Tibial nerve (tissue), 4 donors: ENCODE measurements at regions not wholly inside any gene's neighbourhood (a gene's known extent, or its start where the extent isn't known, plus 50 kb on each side); places are given as distances from the start of the nearest gene placed in this dataset.

Experiments used
- DNase-seq, 2 donors: peaks; one replicate each; pipeline ENCODE4 v3.0.0-alpha.2; 2019; ENCODE audit warnings: low spot score in 2 of 2
- H3K27ac ChIP-seq, 4 donors: fragments of 200-600 bp; sonication (generic) in 3 of 4; one replicate each; pipeline ENCODE4 v1.5.1; 2017 to 2019; ENCODE audit warnings: mild to moderate bottlenecking in 1 of 4
- H3K27me3 ChIP-seq, 2 donors: fragments of 200-600 bp; sonication (generic) in 1 of 2; one replicate each; pipeline versions ENCODE4 v1.5.1 to v1.6.0; 2017 to 2019
- H3K36me3 ChIP-seq, 3 donors: fragments of 200-600 bp; sonication (generic); one replicate each; pipeline ENCODE4 v1.5.1; 2018 to 2019
- H3K4me1 ChIP-seq, 4 donors: fragments of 200-600 bp; sonication (generic) in 3 of 4; one replicate each; pipeline ENCODE4 v1.5.1; 2017 to 2019
- H3K4me3 ChIP-seq, 4 donors: fragments of 200-600 bp; sonication (generic) in 3 of 4; one replicate each; pipeline ENCODE4 v1.5.1; 2017 to 2019; ENCODE audit warnings: mild to moderate bottlenecking in 1 of 4, moderate library complexity in 1 of 4
- H3K9me3 ChIP-seq, 4 donors: fragments of 200-600 bp; sonication (generic) in 3 of 4; one replicate each; pipeline ENCODE4 v1.5.1; 2017 to 2019
- CTCF ChIP-seq, 5 experiments: fragments of 200-600 bp in 3 of 5; fragments of 450-650 bp in 2 of 5; sonication (generic) in 3 of 5; IDR thresholded peaks; one replicate each; pipeline ENCODE4 v1.5.1; 2016 to 2019; ENCODE audit warnings: antibody characterized with exemption in 5 of 5, mild to moderate bottlenecking in 3 of 5, moderate library complexity in 2 of 5
- EP300 ChIP-seq, 2 donors: sonication (generic); formaldehyde crosslinking; IDR thresholded peaks; one replicate each; pipeline ENCODE4 v1.6.1; 2017; ENCODE audit warnings: antibody characterized with exemption in 2 of 2, mild to moderate bottlenecking in 1 of 2
- POLR2A ChIP-seq, 2 donors: fragments of 450-650 bp; IDR thresholded peaks; one replicate each; pipeline ENCODE4 v1.6.1; 2017; ENCODE audit warnings: antibody characterized with exemption in 2 of 2, mild to moderate bottlenecking in 2 of 2, moderate library complexity in 2 of 2
- WGBS, 2 donors: methylation state at CpG; one replicate each; pipeline ENCODE4 v1.1.5; 2018; 5-methylcytosine and 5-hydroxymethylcytosine counted together

GRCh38 chr18:65990174-65990690, 239.4 kb downstream of the CDH7 start:
- H3K4me3 ChIP-seq, result no peak overlapping the region
- no peaks in the 10 kb centered on the region for H3K9me3 ChIP-seq
- no peak overlapping the region for H3K27ac ChIP-seq
- H3K27me3 ChIP-seq, result no peaks in the 10 kb centered on the region
- no peak for DNase-seq
- no peaks in the 10 kb centered on the region for H3K4me1 ChIP-seq
- 87 to 88% methylated on average over 2 of the region's 2 CpGs for WGBS, 2 donors
- no peaks in the 10 kb centered on the region for H3K36me3 ChIP-seq
- TF ChIP-seq POLR2A (IDR thresholded peaks at IDR 0.05), result no peak
- TF ChIP-seq EP300 (IDR thresholded peaks at IDR 0.05), result no peak
- TF ChIP-seq CTCF (IDR thresholded peaks at IDR 0.05), result no peak

- Histone ChIP-seq H3K4me1 (no peaks in the 10 kb centered on the region), H3K4me3 (no peak overlapping the region), H3K27ac (no peak overlapping the region), H3K9me3 (no peaks in the 10 kb centered on the region), H3K27me3 (no peaks in the 10 kb centered on the region), H3K36me3 (no peaks in the 10 kb centered on the region)
- no peak for DNase-seq
- 45 to 47% methylated on average over 3 of the region's 3 CpGs for WGBS, 2 donors
- no peak for TF ChIP-seq CTCF (IDR thresholded peaks at IDR 0.05)
- TF ChIP-seq POLR2A (IDR thresholded peaks at IDR 0.05), result no peak
- no peak for TF ChIP-seq EP300 (IDR thresholded peaks at IDR 0.05)
Measured at GRCh38 chr18:65988972-65989371, 238.2 kb downstream of the CDH7 start.

GRCh38 chr18:65988386-65988785, 237.6 kb downstream of the CDH7 start:
- H3K36me3 ChIP-seq, result no peaks in the 10 kb centered on the region
- TF ChIP-seq EP300 (IDR thresholded peaks at IDR 0.05) (no peak), POLR2A (IDR thresholded peaks at IDR 0.05) (no peak), CTCF (IDR thresholded peaks at IDR 0.05) (no peak)
- H3K27me3 ChIP-seq, result no peaks in the 10 kb centered on the region
- 64 to 76% methylated on average over 1 of the region's 1 CpG for WGBS, 2 donors
- no peak overlapping the region for H3K4me3 ChIP-seq
- no peak overlapping the region for H3K27ac ChIP-seq
- H3K9me3 ChIP-seq, result no peaks in the 10 kb centered on the region
- no peak for DNase-seq
- H3K4me1 ChIP-seq, result no peaks in the 10 kb centered on the region

GRCh38 chr18:65983750-65984149, 232.9 kb downstream of the CDH7 start:
- no peak overlapping the region for H3K27ac ChIP-seq
- TF ChIP-seq EP300 (IDR thresholded peaks at IDR 0.05), result no peak
- WGBS, 2 donors, result 33 to 36% methylated on average over 1 of the region's 1 CpG
- H3K36me3 ChIP-seq, result no peaks in the 10 kb centered on the region
- no peak overlapping the region for H3K4me3 ChIP-seq
- no peaks in the 10 kb centered on the region for H3K27me3 ChIP-seq
- H3K9me3 ChIP-seq, result peaks cover 0 to 10% (median 0%) of the 10 kb centered on the region in 4 donors
- no peak for DNase-seq
- H3K4me1 ChIP-seq, result no peaks in the 10 kb centered on the region

- Histone ChIP-seq H3K4me3 (no peak overlapping the region), H3K27ac (no peak overlapping the region), H3K4me1 (no peaks in the 10 kb centered on the region), H3K36me3 (no peaks in the 10 kb centered on the region), H3K9me3 (no peaks in the 10 kb centered on the region), H3K27me3 (no peaks in the 10 kb centered on the region)
- TF ChIP-seq EP300 (IDR thresholded peaks at IDR 0.05) (no peak), CTCF (IDR thresholded peaks at IDR 0.05) (no peak), POLR2A (IDR thresholded peaks at IDR 0.05) (no peak)
- no peak for DNase-seq
- WGBS, 2 donors, result 45 to 52% methylated on average over 3 of the region's 3 CpGs
Measured at GRCh38 chr18:65975536-65975935, 224.7 kb downstream of the CDH7 start.

- no peak for DNase-seq
- WGBS, 2 donors, result 78 to 79% methylated on average over 3 of the region's 3 CpGs
- no peaks in the 10 kb centered on the region for H3K27me3 ChIP-seq
- no peaks in the 10 kb centered on the region for H3K9me3 ChIP-seq
- H3K36me3 ChIP-seq, result no peaks in the 10 kb centered on the region
- H3K4me1 ChIP-seq, result no peaks in the 10 kb centered on the region
- no peak overlapping the region for H3K4me3 ChIP-seq
- no peak overlapping the region for H3K27ac ChIP-seq
- TF ChIP-seq POLR2A (IDR thresholded peaks at IDR 0.05), result no peak
- TF ChIP-seq CTCF (IDR thresholded peaks at IDR 0.05), result no peak
- no peak for TF ChIP-seq EP300 (IDR thresholded peaks at IDR 0.05)
Measured at GRCh38 chr18:65974758-65975157, 223.9 kb downstream of the CDH7 start.
